GM12878 (cell line): ENCODE measurements at regions not wholly inside any gene's neighbourhood (a gene's known extent, or its start where the extent isn't known, plus 50 kb on each side); places are given as distances from the start of the nearest gene placed in this dataset.

Experiments used
- ATAC-seq: fragments of 200-7000 bp; cut with Tn5 transposase; 3 replicates; pipeline ENCODE4 v1.9.1; 2020; ENCODE audit warnings: mild to moderate bottlenecking, moderate library complexity
- BruUV-seq: library from RNA; stranded (reverse); fragments of 400-500 nt; replicated peaks from 2 replicates; lab custom pipeline; 2021; lab: Mats Ljungman, UMichigan
- CTCF ChIA-PET: fragments of 300-600 bp; sonication (Branson Sonifier 250); formaldehyde crosslinking; extraction: SDS; loops from one replicate; lab custom pipeline; 2021; ENCODE audit warnings: inconsistent platforms; lab: Yijun Ruan, JAX
- POLR2A ChIA-PET: fragments of 350-600 bp; formaldehyde crosslinking; extraction: SDS; loops from one replicate; lab custom pipeline; 2021; ENCODE audit warnings: inconsistent platforms; lab: Charles Lee
- RAD21 ChIA-PET: fragments of 300-600 bp; sonication (Branson Sonifier 250); formaldehyde crosslinking; loops from one replicate; lab custom pipeline; 2023; ENCODE audit warnings: antibody characterized with exemption; ENCODE audit not compliant: unreplicated experiment; lab: Charles Lee
- SMC1A ChIA-PET: fragments of 300-600 bp; sonication (Branson Sonifier 250); formaldehyde crosslinking; loops from one replicate; lab custom pipeline; 2023; ENCODE audit not compliant: unreplicated experiment, uncharacterized antibody; lab: Charles Lee
- DNase-seq: peaks from one replicate; pipeline ENCODE4 v3.0.0-alpha.2; 2011; ENCODE audit warnings: low read depth, low spot score
- FAIRE-seq: peaks from 3 replicates; lab custom pipeline; 2011; peaks lifted over from hg19 to GRCh38; lab: Jason Lieb, UNC
- H2AFZ ChIP-seq: 2 replicates; pipeline ENCODE4 v1.6.0; 2011; ENCODE audit warnings: low read depth, low read length, control low read depth; ENCODE audit not compliant: control insufficient read depth
- H3K27ac ChIP-seq: 2 replicates; pipeline ENCODE4 v1.5.1; 2011; ENCODE audit warnings: control low read depth; ENCODE audit not compliant: control insufficient read depth, insufficient read depth
- H3K27me3 ChIP-seq, 2 experiments: replicated peaks in 1 of 2; 2 replicates each; pipeline versions ENCODE4 v1.6.0 to v1.6.1; 2011; ENCODE audit warnings: low read length in 1 of 2; ENCODE audit not compliant: control insufficient read depth in 2 of 2, insufficient read depth in 2 of 2
- H3K36me3 ChIP-seq, 2 experiments: 2 replicates each; pipeline ENCODE4 v1.5.1; 2011; ENCODE audit warnings: low read length in 1 of 2; ENCODE audit not compliant: control insufficient read depth in 2 of 2, insufficient read depth in 2 of 2
- H3K4me1 ChIP-seq: 2 replicates; pipeline ENCODE4 v1.6.1; 2011; ENCODE audit warnings: mild to moderate bottlenecking, low read length, moderate library complexity, mixed read lengths; ENCODE audit not compliant: control insufficient read depth, insufficient read depth
- H3K4me2 ChIP-seq: 2 replicates; pipeline ENCODE4 v1.6.0; 2011; ENCODE audit warnings: control low read depth; ENCODE audit not compliant: control insufficient read depth, insufficient read depth
- H3K4me3 ChIP-seq: fragments of 200-600 bp; sonication (generic); 2 replicates; pipeline ENCODE4 v1.5.1; 2016
- H3K79me2 ChIP-seq: 2 replicates; pipeline ENCODE4 v1.6.0; 2011; ENCODE audit warnings: low read length; ENCODE audit not compliant: control insufficient read depth, insufficient read depth
- H3K9ac ChIP-seq: 2 replicates; pipeline ENCODE4 v1.8.0; 2011; ENCODE audit warnings: low read length, control low read depth, mixed read lengths; ENCODE audit not compliant: control insufficient read depth, insufficient read depth
- H3K9me3 ChIP-seq: replicated peaks from 3 replicates; pipeline ENCODE4 v1.5.1; 2011; ENCODE audit warnings: mild to moderate bottlenecking, low read length; ENCODE audit not compliant: control insufficient read depth, insufficient read depth
- H4K20me1 ChIP-seq: 2 replicates; pipeline ENCODE4 v1.6.0; 2011; ENCODE audit not compliant: control insufficient read depth, insufficient read depth
- CBFB ChIP-seq: IDR thresholded peaks from 2 replicates; pipeline ENCODE4 v1.6.1; 2016; ENCODE audit warnings: antibody characterized with exemption, low read depth
- EGR1 ChIP-seq, 2 experiments: IDR thresholded peaks; 1 replicate in 1 of 2; 2 replicates in 1 of 2; pipeline ENCODE4 v1.6.1; 2011 to 2012; ENCODE audit warnings: low read depth in 2 of 2, low read length in 2 of 2, borderline replicate concordance in 1 of 2, mild to moderate bottlenecking in 1 of 2, moderate library complexity in 1 of 2
- ESRRA ChIP-seq: IDR thresholded peaks from 2 replicates; pipeline ENCODE4 v1.6.1; 2012; ENCODE audit warnings: mild to moderate bottlenecking, low read length, improper control_type of control experiment
- KDM1A ChIP-seq: fragments of 200-600 bp; sonication (generic); IDR thresholded peaks from 2 replicates; pipeline ENCODE4 v1.6.1; 2016; ENCODE audit warnings: borderline replicate concordance
- LARP7 ChIP-seq: fragments of 450-650 bp; IDR thresholded peaks from 2 replicates; pipeline ENCODE4 v1.6.1; 2017; ENCODE audit warnings: mild to moderate bottlenecking
- MEF2B ChIP-seq: fragments of 450-650 bp; IDR thresholded peaks from 2 replicates; pipeline ENCODE4 v1.6.1; 2018; ENCODE audit warnings: mild to moderate bottlenecking, moderate library complexity; ENCODE audit not compliant: partially characterized antibody, poor library complexity, severe bottlenecking
- NFXL1 ChIP-seq: fragments of 450-650 bp; IDR thresholded peaks from 2 replicates; pipeline ENCODE4 v1.6.1; 2017; ENCODE audit warnings: antibody characterized with exemption, mild to moderate bottlenecking, borderline replicate concordance
- RCOR1 ChIP-seq: conservative IDR thresholded peaks from 2 replicates; pipeline ENCODE4 v1.6.1; 2012; ENCODE audit warnings: low read depth, low read length, improper control_type of control experiment
- SIX5 ChIP-seq: IDR thresholded peaks from 2 replicates; pipeline ENCODE4 v1.6.1; 2011; ENCODE audit warnings: mild to moderate bottlenecking, low read depth, low read length, moderate library complexity; ENCODE audit not compliant: severe bottlenecking
- SPI1 ChIP-seq: IDR thresholded peaks from 2 replicates; pipeline ENCODE4 v1.6.1; 2011; ENCODE audit warnings: low read depth, mild to moderate bottlenecking, low read length, moderate library complexity, borderline replicate concordance; ENCODE audit not compliant: insufficient read depth
- STAT1 ChIP-seq: fragments of 450-650 bp; conservative IDR thresholded peaks from 2 replicates; pipeline ENCODE4 v1.6.1; 2014; ENCODE audit warnings: antibody characterized with exemption, mild to moderate bottlenecking
- TCF3 ChIP-seq: IDR thresholded peaks from 2 replicates; pipeline ENCODE4 v1.6.1; 2012; ENCODE audit warnings: low read depth, mild to moderate bottlenecking, low read length, borderline replicate concordance; ENCODE audit not compliant: insufficient read depth
- TCF7 ChIP-seq: IDR thresholded peaks from 2 replicates; pipeline ENCODE4 v1.6.1; 2014; ENCODE audit warnings: antibody characterized with exemption, borderline replicate concordance
- YBX1 ChIP-seq: fragments of 450-650 bp; IDR thresholded peaks from 2 replicates; pipeline ENCODE4 v1.6.1; 2016; ENCODE audit warnings: antibody characterized with exemption
- WGBS: methylation state at CpG from one replicate; pipeline ENCODE4 v1.1.6; 2016; ENCODE audit warnings: low lambda C conversion rate; ENCODE audit not compliant: insufficient replicate concordance, insufficient coverage; ENCODE audit errors: missing lambda C conversion rate; 5-methylcytosine and 5-hydroxymethylcytosine counted together
- in situ Hi-C: fragments of 300-500 bp; cut with MboI; formaldehyde crosslinking; loops from 9 replicates; pipeline ENCODE4 v1.14.3; 2018; ENCODE audit warnings: mixed read lengths
- intact Hi-C: fragments of 100-400 bp; cut with micrococcal nuclease; formaldehyde crosslinking; loops from one replicate; pipeline ENCODE4 v1.14.2; 2022; ENCODE audit not compliant: unreplicated experiment
- TF ChIP-seq, protein P1 (sequence below): fragments of 450-650 bp; IDR thresholded peaks from 2 replicates; pipeline ENCODE4 v1.6.1; 2016; ENCODE audit warnings: mild to moderate bottlenecking
- TF ChIP-seq, protein P2 (sequence below): fragments of 450-650 bp; IDR thresholded peaks from 2 replicates; pipeline ENCODE4 v1.6.1; 2014; ENCODE audit warnings: mild to moderate bottlenecking

DNA sequence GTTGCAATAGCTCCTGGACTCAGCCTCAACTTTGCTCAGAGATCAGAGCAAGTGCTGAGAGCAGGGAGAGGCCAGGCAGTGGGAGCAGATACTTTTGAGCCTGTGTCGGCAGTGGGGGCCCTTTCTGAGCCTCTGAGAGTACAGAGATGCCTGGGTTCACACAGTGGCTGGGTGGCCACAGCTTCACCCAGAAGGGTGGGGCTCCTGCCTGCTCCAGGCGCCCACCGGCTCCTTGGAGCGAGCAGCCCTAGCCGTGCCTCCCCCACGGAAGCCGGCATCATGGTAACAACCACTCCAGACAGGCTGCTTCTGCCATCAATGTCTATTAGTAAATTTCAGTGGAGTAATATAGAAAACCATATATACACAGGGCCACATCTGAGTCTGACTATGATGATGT, 619.2 kb upstream of the SETBP1 start:
- SMC1A ChIA-PET: no interaction called here
- in situ Hi-C loops: no loop called here
- FAIRE-seq: no peak
- WGBS: 61% methylated on average over 7 of the region's 7 CpGs
- H3K4me3 ChIP-seq: no peak overlapping the region
- H3K4me2 ChIP-seq: no peak overlapping the region
- no peak for TF ChIP-seq TCF3
- TF ChIP-seq MEF2B: no peak
- TF ChIP-seq ESRRA: no peak
- no peak for TF ChIP-seq RCOR1
- TF ChIP-seq STAT1: no peak
- TF ChIP-seq, protein P1, sequence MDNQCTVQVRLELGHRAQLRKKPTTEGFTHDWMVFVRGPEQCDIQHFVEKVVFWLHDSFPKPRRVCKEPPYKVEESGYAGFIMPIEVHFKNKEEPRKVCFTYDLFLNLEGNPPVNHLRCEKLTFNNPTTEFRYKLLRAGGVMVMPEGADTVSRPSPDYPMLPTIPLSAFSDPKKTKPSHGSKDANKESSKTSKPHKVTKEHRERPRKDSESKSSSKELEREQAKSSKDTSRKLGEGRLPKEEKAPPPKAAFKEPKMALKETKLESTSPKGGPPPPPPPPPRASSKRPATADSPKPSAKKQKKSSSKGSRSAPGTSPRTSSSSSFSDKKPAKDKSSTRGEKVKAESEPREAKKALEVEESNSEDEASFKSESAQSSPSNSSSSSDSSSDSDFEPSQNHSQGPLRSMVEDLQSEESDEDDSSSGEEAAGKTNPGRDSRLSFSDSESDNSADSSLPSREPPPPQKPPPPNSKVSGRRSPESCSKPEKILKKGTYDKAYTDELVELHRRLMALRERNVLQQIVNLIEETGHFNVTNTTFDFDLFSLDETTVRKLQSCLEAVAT: no peak
- TF ChIP-seq, protein P2, sequence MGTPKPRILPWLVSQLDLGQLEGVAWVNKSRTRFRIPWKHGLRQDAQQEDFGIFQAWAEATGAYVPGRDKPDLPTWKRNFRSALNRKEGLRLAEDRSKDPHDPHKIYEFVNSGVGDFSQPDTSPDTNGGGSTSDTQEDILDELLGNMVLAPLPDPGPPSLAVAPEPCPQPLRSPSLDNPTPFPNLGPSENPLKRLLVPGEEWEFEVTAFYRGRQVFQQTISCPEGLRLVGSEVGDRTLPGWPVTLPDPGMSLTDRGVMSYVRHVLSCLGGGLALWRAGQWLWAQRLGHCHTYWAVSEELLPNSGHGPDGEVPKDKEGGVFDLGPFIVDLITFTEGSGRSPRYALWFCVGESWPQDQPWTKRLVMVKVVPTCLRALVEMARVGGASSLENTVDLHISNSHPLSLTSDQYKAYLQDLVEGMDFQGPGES: no peak
- no peak for TF ChIP-seq SPI1
- TF ChIP-seq SIX5: no peak
- no peak for TF ChIP-seq LARP7
- no peak for TF ChIP-seq YBX1
- TF ChIP-seq NFXL1: no peak
- TF ChIP-seq KDM1A: no peak
- no peak for TF ChIP-seq TCF7
- no peak for TF ChIP-seq CBFB
- TF ChIP-seq EGR1 (IDR thresholded peaks at IDR 0.05; ENCODE audit: borderline replicate concordance in 1 of 2, low read depth in 2 of 2, low read length in 2 of 2): no peak
- TF ChIP-seq, all 136 proteins: peak for 0
- ChIA-PET CTCF (no interaction called here), POLR2A (no interaction called here), RAD21 (no interaction called here)
- Histone ChIP-seq H3K36me3 (no peaks in the 10 kb centered on the region), H3K9me3 (no peaks in the 10 kb centered on the region), H4K20me1 (no peaks in the 10 kb centered on the region), H2AFZ (no peak overlapping the region), H3K27me3 (no peaks in the 10 kb centered on the region), H3K9ac (no peak overlapping the region), H3K79me2 (no peaks in the 10 kb centered on the region), H3K27ac (no peak overlapping the region), H3K4me1 (no peaks in the 10 kb centered on the region)
- BruUV-seq: no TSS peak
- intact Hi-C loops: no loop called here
- no peak for ATAC-seq
- DNase-seq: no peak
